Endothelial cell of umbilical vein (primary cell): ENCODE measurements at regions not wholly inside any gene's neighbourhood (a gene's known extent, or its start where the extent isn't known, plus 50 kb on each side); places are given as distances from the start of the nearest gene placed in this dataset.

ENCODE experiments used
- BruUV-seq: library from RNA; stranded (reverse); fragments of 400-500 nt; replicated peaks from 2 replicates; lab custom pipeline; 2021; lab: Mats Ljungman, UMichigan
- CTCF ChIA-PET: fragments of 300-600, 350-600 bp; sonication (Branson Sonifier 250); formaldehyde crosslinking; loops from one replicate; lab custom pipeline; 2021; ENCODE audit warnings: antibody characterized with exemption, inconsistent platforms; lab: Charles Lee
- POLR2A ChIA-PET: fragments of 300-600, 350-600 bp; sonication (Branson Sonifier 250); formaldehyde crosslinking; loops from one replicate; lab custom pipeline; 2021; ENCODE audit warnings: antibody characterized with exemption, inconsistent platforms; lab: Charles Lee
- DNase-seq: peaks from one replicate; pipeline ENCODE4 v3.0.0-alpha.2; 2011; ENCODE audit warnings: low read depth, low spot score
- FAIRE-seq: peaks from 2 replicates; lab custom pipeline; 2011; peaks lifted over from hg19 to GRCh38; lab: Jason Lieb, UNC
- H2AFZ ChIP-seq: 2 replicates; pipeline ENCODE4 v1.6.0; 2012; ENCODE audit warnings: low read depth, low read length, control low read depth, inconsistent platforms
- H3K27ac ChIP-seq: 2 replicates; pipeline ENCODE4 v1.5.1; 2011; ENCODE audit warnings: low read depth, mild to moderate bottlenecking, control low read depth, low read length, moderate library complexity; ENCODE audit not compliant: insufficient read depth
- H3K27me3 ChIP-seq, 2 experiments: 2 replicates each; pipeline versions ENCODE4 v1.6.0 to v1.6.1; 2011; ENCODE audit warnings: low read length in 2 of 2, mixed read lengths in 1 of 2; ENCODE audit not compliant: control insufficient read depth in 2 of 2, insufficient read depth in 2 of 2
- H3K36me3 ChIP-seq, 2 experiments: 2 replicates in 1 of 2; 3 replicates in 1 of 2; pipeline ENCODE4 v1.5.1; 2011; ENCODE audit warnings: low read length in 2 of 2, mild to moderate bottlenecking in 1 of 2, moderate library complexity in 1 of 2; ENCODE audit not compliant: control insufficient read depth in 2 of 2, insufficient read depth in 2 of 2; ENCODE audit errors: extremely low read depth in 1 of 2
- H3K4me1 ChIP-seq: 3 replicates; pipeline ENCODE4 v1.5.1; 2011; ENCODE audit warnings: mild to moderate bottlenecking, low read length; ENCODE audit not compliant: control insufficient read depth, insufficient read depth; ENCODE audit errors: extremely low read depth
- H3K4me2 ChIP-seq: 2 replicates; pipeline ENCODE4 v1.6.1; 2011; ENCODE audit warnings: low read length, control low read depth, mixed read lengths; ENCODE audit not compliant: insufficient read depth
- H3K4me3 ChIP-seq, 3 experiments: fragments of 200-600 bp in 1 of 3; sonication (generic), shearing (Covaris generic) in 1 of 3; replicated peaks in 1 of 3; 2 replicates each; pipeline ENCODE4 v1.5.1; 2011 to 2016; ENCODE audit warnings: control low read depth in 3 of 3, low read length in 3 of 3, mild to moderate bottlenecking in 2 of 3, inconsistent platforms in 1 of 3, low read depth in 1 of 3, moderate library complexity in 1 of 3; ENCODE audit not compliant: insufficient read depth in 1 of 3
- H3K79me2 ChIP-seq: 2 replicates; pipeline ENCODE4 v1.6.0; 2012; ENCODE audit warnings: low read length, inconsistent platforms; ENCODE audit not compliant: control insufficient read depth, insufficient read depth
- H3K9ac ChIP-seq: replicated peaks from 2 replicates; pipeline ENCODE3; 2011; ENCODE audit warnings: low read length, control low read depth; ENCODE audit not compliant: insufficient read depth; ENCODE audit errors: extremely low read depth
- H3K9me1 ChIP-seq: replicated peaks from 3 replicates; pipeline ENCODE4 v1.6.0; 2011; ENCODE audit warnings: mild to moderate bottlenecking, low read length; ENCODE audit not compliant: control insufficient read depth, insufficient read depth; ENCODE audit errors: extremely low read depth
- H3K9me3 ChIP-seq: replicated peaks from 2 replicates; pipeline ENCODE4 v1.5.1; 2012; ENCODE audit warnings: low read length, inconsistent platforms; ENCODE audit not compliant: control insufficient read depth, insufficient read depth
- H4K20me1 ChIP-seq: replicated peaks from 2 replicates; pipeline ENCODE3; 2011; ENCODE audit warnings: mild to moderate bottlenecking, low read length; ENCODE audit not compliant: control insufficient read depth, insufficient read depth; ENCODE audit errors: extremely low read depth
- FOS ChIP-seq: IDR thresholded peaks from 2 replicates; pipeline ENCODE4 v1.6.1; 2011; ENCODE audit warnings: mild to moderate bottlenecking, low read length, moderate library complexity, borderline replicate concordance; ENCODE audit not compliant: insufficient read depth
- GATA2 ChIP-seq: IDR thresholded peaks from 2 replicates; pipeline ENCODE4 v1.7.0; 2011; ENCODE audit warnings: low read depth, mild to moderate bottlenecking, moderate library complexity, mixed read lengths, low read length; ENCODE audit not compliant: insufficient read length, insufficient read depth
- JUN ChIP-seq: IDR thresholded peaks from 2 replicates; pipeline ENCODE4 v1.6.1; 2011; ENCODE audit warnings: borderline replicate concordance, low read depth; ENCODE audit not compliant: insufficient read length, insufficient read depth
- MAX ChIP-seq: IDR thresholded peaks from 2 replicates; pipeline ENCODE4 v1.6.1; 2011; ENCODE audit not compliant: insufficient read depth, insufficient read length
- MYC ChIP-seq: IDR thresholded peaks from one replicate; pipeline ENCODE4 v1.6.1; 2011; ENCODE audit warnings: mild to moderate bottlenecking, low read depth, low read length
- POLR2A ChIP-seq: IDR thresholded peaks from 2 replicates; pipeline ENCODE4 v1.6.1; 2012; ENCODE audit warnings: low read depth, mild to moderate bottlenecking, control low read depth, low read length
- POLR2AphosphoS5 ChIP-seq: IDR thresholded peaks from 2 replicates; pipeline ENCODE4 v1.6.1; 2012; ENCODE audit warnings: low read depth, mild to moderate bottlenecking, control low read depth, low read length, moderate library complexity; ENCODE audit not compliant: insufficient read depth
- dilution Hi-C: fragments of 300-500 bp; cut with MboI; formaldehyde crosslinking; loops from one replicate; pipeline ENCODE4 v1.15.0; 2019; ENCODE audit warnings: low sequenced_read_pairs; ENCODE audit not compliant: extremely low pct_ligation_motif_present
- intact Hi-C: fragments of 100-400 bp; cut with micrococcal nuclease; formaldehyde crosslinking; loops from one replicate; pipeline ENCODE4 v1.10.0; 2022
- TF ChIP-seq, protein P1 (sequence below), 2 donors: IDR thresholded peaks; 1 replicate in 1 of 2; 2 replicates in 1 of 2; pipeline ENCODE4 v1.5.1; 2011; ENCODE audit warnings: low read length in 2 of 2, mild to moderate bottlenecking in 2 of 2, moderate library complexity in 2 of 2, control low read depth in 1 of 2, inconsistent platforms in 1 of 2, low read depth in 1 of 2; ENCODE audit not compliant: insufficient read depth in 1 of 2; ENCODE audit errors: extremely low read depth in 1 of 2

DNA sequence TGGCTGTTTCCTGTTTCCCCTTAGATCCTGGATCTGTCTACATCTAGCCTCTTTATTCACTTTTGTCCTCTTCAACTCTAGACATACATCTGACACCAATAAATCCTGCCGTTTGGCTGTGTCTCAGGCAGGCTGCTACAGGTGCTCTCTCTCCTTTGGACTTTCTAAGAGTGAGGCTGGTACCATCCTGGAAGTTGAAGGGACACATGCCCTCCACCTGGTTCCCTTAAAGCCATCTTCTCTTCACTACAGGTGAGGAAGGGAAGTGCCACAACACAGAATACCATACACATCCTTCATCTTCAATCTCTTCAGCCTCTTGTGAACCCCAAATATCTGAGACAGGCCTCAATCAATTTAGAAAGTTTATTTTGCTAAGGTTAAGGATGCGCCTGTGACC is 137.9 kb downstream of the BACH1 start:
- Histone ChIP-seq H3K4me3 (no peak overlapping the region), H3K9me1 (no peaks in the 10 kb centered on the region), H3K9me3 (no peaks in the 10 kb centered on the region), H3K4me1 (no peaks in the 10 kb centered on the region), H3K27me3 (no peaks in the 10 kb centered on the region), H3K27ac (no peak overlapping the region), H3K36me3 (no peaks in the 10 kb centered on the region), H4K20me1 (no peaks in the 10 kb centered on the region), H3K9ac (no peak overlapping the region), H3K79me2 (no peaks in the 10 kb centered on the region), H2AFZ (no peak overlapping the region), H3K4me2 (no peak overlapping the region)
- ChIA-PET CTCF (no interaction called here), POLR2A (no interaction called here)
- dilution Hi-C loops (no loop called here), intact Hi-C loops (no loop called here)
- no peak for FAIRE-seq
- BruUV-seq, result no TSS peak
- no peak for TF ChIP-seq JUN
- TF ChIP-seq MAX, result no peak
- no peak for TF ChIP-seq POLR2AphosphoS5
- no peak for TF ChIP-seq MYC
- TF ChIP-seq POLR2A, result no peak
- TF ChIP-seq, protein P1, sequence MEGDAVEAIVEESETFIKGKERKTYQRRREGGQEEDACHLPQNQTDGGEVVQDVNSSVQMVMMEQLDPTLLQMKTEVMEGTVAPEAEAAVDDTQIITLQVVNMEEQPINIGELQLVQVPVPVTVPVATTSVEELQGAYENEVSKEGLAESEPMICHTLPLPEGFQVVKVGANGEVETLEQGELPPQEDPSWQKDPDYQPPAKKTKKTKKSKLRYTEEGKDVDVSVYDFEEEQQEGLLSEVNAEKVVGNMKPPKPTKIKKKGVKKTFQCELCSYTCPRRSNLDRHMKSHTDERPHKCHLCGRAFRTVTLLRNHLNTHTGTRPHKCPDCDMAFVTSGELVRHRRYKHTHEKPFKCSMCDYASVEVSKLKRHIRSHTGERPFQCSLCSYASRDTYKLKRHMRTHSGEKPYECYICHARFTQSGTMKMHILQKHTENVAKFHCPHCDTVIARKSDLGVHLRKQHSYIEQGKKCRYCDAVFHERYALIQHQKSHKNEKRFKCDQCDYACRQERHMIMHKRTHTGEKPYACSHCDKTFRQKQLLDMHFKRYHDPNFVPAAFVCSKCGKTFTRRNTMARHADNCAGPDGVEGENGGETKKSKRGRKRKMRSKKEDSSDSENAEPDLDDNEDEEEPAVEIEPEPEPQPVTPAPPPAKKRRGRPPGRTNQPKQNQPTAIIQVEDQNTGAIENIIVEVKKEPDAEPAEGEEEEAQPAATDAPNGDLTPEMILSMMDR (IDR thresholded peaks at IDR 0.05; ENCODE audit: extremely low read depth in 1 of 2, insufficient read depth in 1 of 2, low read depth in 1 of 2, low read length in 2 of 2), result no peak
- no peak for TF ChIP-seq FOS
- no peak for TF ChIP-seq GATA2
- no peak for DNase-seq
